ENCODE measurements at regions not wholly inside any gene's neighbourhood (a gene's known extent, or its start where the extent isn't known, plus 50 kb on each side); places are given as distances from the start of the nearest gene placed in this dataset.

DNA sequence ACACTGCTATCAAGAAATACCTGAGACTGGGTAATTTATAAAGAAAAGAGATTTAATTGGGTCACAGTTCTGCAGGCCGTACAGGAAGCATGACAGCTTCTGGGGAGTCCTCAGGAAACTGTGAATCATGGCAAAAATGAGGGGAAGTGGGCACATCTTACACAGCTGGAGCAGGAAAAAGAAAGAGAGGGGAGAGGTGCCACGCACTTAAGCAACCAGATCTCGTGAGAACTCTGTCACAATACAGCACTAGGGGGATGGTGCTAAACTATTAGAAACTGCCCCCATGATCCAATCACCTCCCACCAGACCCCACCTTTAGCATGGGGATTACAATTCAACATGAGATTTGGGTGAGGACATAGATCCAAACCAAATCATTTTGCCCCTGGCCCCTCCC, 105.5 kb upstream of the CPLX2 start:
- TF ChIP-seq, protein P1, sequence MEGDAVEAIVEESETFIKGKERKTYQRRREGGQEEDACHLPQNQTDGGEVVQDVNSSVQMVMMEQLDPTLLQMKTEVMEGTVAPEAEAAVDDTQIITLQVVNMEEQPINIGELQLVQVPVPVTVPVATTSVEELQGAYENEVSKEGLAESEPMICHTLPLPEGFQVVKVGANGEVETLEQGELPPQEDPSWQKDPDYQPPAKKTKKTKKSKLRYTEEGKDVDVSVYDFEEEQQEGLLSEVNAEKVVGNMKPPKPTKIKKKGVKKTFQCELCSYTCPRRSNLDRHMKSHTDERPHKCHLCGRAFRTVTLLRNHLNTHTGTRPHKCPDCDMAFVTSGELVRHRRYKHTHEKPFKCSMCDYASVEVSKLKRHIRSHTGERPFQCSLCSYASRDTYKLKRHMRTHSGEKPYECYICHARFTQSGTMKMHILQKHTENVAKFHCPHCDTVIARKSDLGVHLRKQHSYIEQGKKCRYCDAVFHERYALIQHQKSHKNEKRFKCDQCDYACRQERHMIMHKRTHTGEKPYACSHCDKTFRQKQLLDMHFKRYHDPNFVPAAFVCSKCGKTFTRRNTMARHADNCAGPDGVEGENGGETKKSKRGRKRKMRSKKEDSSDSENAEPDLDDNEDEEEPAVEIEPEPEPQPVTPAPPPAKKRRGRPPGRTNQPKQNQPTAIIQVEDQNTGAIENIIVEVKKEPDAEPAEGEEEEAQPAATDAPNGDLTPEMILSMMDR (IDR thresholded peaks at IDR 0.05): no peak
- no peak for TF ChIP-seq POLR2A (IDR thresholded peaks at IDR 0.05)

All from body of pancreas (tissue), 4 donors.